ENCODE measurements at regions not wholly inside any gene's neighbourhood (a gene's known extent, or its start where the extent isn't known, plus 50 kb on each side); places are given as distances from the start of the nearest gene placed in this dataset.

DNA sequence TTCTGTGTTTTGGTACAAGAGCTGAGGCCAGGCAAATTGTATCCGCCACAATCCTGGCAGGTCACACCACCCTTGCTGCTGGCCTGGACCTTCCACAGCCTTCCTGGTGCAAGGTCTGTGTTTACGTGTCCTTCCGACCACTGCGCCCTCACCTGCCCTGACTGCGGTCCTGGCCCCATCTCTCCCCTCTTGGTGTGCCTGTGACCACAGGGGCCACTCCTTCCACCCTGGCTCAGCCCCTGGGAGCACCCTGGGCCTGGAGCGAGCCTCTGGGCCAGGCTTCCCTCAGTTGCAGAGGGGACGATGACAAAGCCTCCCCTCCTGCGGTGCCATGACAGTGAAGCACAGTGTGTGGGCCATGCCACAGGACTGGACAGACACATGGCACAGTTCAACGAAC lies 104.5 kb downstream of the PLXNA1 start:
- TF ChIP-seq GATA3 (IDR thresholded peaks at IDR 0.05; ENCODE audit: low read depth, low read length) (no peak), GATA2 (IDR thresholded peaks at IDR 0.05; ENCODE audit: low read depth, low read length) (no peak)
